Kidney epithelial cell (primary cell): ENCODE measurements at regions not wholly inside any gene's neighbourhood (a gene's known extent, or its start where the extent isn't known, plus 50 kb on each side); places are given as distances from the start of the nearest gene placed in this dataset.

ENCODE experiments used
- DNase-seq: peaks from one replicate; pipeline ENCODE4 v3.0.0-alpha.2; 2010; ENCODE audit warnings: low read depth
- H3K27me3 ChIP-seq: 2 replicates; pipeline ENCODE4 v1.6.0; 2011; ENCODE audit warnings: low read length; ENCODE audit not compliant: control insufficient read depth, insufficient read depth
- H3K36me3 ChIP-seq: 2 replicates; pipeline ENCODE4 v1.5.1; 2011; ENCODE audit warnings: low read length; ENCODE audit not compliant: control insufficient read depth, insufficient read depth
- H3K4me3 ChIP-seq: 2 replicates; pipeline ENCODE4 v1.5.1; 2011; ENCODE audit warnings: low read depth, mild to moderate bottlenecking, control low read depth, low read length
- TF ChIP-seq, protein P1 (sequence below): IDR thresholded peaks from 2 replicates; pipeline ENCODE4 v1.5.1; 2011; ENCODE audit warnings: mild to moderate bottlenecking, moderate library complexity, low read length, control low read depth, inconsistent platforms; ENCODE audit not compliant: insufficient read depth, poor library complexity, severe bottlenecking

DNA sequence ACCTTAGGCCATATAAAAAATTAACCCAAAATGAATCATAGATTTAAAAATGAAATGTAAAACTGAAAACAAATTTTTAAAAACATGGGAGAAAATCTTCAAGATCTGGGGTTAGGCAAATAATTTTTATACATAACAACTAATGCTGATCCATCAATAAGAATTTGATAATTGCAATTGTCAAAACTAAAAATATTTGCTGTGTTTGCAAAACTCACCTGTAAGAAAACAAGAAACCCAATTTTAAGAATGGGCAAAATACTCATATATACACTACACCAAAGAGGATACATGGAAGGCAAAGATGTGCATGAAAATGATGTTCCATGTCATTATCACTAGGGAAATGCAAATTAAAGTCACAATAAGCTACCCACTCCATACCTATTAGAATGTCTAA lies 194.8 kb upstream of the NRP1 start:
- H3K4me3 ChIP-seq, result no peak overlapping the region
- TF ChIP-seq, protein P1, sequence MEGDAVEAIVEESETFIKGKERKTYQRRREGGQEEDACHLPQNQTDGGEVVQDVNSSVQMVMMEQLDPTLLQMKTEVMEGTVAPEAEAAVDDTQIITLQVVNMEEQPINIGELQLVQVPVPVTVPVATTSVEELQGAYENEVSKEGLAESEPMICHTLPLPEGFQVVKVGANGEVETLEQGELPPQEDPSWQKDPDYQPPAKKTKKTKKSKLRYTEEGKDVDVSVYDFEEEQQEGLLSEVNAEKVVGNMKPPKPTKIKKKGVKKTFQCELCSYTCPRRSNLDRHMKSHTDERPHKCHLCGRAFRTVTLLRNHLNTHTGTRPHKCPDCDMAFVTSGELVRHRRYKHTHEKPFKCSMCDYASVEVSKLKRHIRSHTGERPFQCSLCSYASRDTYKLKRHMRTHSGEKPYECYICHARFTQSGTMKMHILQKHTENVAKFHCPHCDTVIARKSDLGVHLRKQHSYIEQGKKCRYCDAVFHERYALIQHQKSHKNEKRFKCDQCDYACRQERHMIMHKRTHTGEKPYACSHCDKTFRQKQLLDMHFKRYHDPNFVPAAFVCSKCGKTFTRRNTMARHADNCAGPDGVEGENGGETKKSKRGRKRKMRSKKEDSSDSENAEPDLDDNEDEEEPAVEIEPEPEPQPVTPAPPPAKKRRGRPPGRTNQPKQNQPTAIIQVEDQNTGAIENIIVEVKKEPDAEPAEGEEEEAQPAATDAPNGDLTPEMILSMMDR, result no peak
- no peak for DNase-seq
- no peaks in the 10 kb centered on the region for H3K36me3 ChIP-seq
- no peaks in the 10 kb centered on the region for H3K27me3 ChIP-seq

DNA sequence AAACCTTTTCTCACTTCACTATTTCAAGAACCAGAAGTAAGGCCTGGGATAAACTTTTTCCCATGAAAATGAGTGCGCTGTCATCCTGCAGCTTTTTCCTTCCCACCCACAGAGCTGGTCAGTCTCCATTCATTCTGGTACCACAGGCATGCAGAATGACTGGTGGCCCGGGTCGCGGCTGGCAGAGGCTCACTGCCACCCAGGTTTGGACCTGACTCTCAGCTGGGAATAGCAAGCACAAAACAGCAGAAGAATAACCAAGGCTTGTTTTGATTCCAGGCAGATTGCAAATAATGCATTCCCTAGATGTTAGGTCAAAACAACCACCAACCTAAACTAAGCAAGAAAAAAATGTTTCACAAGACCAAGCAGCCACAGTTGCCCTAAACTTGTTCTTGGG lies 190.5 kb upstream of the NRP1 start:
- no peak for DNase-seq
- H3K4me3 ChIP-seq, result no peak overlapping the region
- TF ChIP-seq, protein P1, result no peak
- H3K36me3 ChIP-seq, result no peaks in the 10 kb centered on the region
- H3K27me3 ChIP-seq, result no peaks in the 10 kb centered on the region

DNA sequence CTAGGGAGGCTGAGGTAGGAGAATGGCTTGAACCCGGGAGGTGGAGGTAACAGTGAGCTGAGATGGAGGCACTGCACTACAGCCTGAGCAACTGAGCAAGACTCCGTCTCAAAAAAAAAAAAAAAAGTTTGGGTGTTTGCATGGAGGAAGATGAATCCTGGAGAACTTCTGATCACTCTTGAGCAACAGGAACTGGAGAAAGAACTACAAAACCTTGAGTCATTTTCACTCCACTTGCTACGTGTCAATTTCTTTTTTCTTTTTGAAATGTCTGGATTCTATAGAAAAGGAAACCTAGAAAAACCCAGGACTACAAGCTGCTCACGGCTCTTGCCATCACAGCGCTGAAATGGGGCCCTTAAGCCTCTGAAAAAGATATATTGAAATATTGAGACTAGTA lies 189.6 kb upstream of the NRP1 start:
- TF ChIP-seq, protein P1, result no peak
- no peaks in the 10 kb centered on the region for H3K36me3 ChIP-seq
- H3K27me3 ChIP-seq, result no peaks in the 10 kb centered on the region
- DNase-seq, result no peak
- H3K4me3 ChIP-seq, result no peak overlapping the region

DNA sequence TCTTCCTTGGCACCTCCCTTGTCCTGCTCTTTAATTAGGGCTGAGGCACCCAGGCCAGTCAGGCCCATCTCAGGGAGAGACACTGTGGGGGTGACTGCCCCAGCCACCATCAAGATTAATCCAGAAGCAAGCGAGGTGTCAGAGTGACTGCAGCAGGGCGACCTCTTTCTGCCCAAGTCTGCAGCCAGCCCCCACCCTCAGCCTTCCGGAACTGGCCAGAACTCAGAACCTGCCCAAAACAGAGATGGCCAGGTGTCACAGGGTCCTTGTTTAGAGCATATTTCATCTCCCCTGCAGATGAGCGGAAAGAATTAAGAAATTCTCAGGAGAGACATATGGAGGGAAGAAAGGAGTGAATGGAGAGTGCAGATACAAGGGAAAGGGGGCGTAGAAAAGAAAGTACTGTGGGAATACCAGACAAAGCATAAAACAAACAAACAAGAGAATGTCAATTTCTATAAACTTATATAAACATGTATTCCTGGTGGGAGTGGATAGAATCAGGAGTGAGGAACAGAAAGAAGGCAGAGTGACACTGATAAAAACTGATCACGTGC lies 188.8 kb upstream of the NRP1 start:
- DNase-seq, result no peak
- TF ChIP-seq, protein P1, result no peak

DNA sequence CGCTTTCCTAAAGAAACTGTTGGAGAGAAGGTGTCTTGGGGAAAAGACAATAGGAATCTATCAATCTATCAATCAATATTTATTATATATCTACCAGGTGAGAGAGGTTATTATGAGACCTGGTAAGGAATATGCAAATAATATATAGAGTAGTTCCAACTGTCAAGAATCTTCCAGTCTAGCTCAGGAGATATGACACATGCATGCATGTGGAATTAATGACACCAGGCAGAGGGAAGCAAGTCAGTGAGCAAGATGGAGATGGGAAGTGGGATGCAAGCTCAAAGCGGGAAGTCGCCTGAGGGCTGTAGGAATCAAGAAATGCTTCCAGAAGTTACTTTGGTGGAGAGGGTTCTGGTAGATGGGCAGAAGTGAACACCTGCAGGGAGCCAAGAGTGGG lies 187.4 kb upstream of the NRP1 start:
- Histone ChIP-seq H3K27me3 (no peaks in the 10 kb centered on the region), H3K36me3 (no peaks in the 10 kb centered on the region), H3K4me3 (no peak overlapping the region)
- no peak for DNase-seq
- TF ChIP-seq, protein P1, result no peak

More for the DNA sequence above, 188.8 kb upstream of the NRP1 start:
- Histone ChIP-seq H3K36me3 (no peaks in the 10 kb centered on the region), H3K4me3 (no peak overlapping the region), H3K27me3 (no peaks in the 10 kb centered on the region)

GRCh38 chr10:33521062-33521461 lies 186.6 kb upstream of the NRP1 start:
- DNase-seq, result no peak
- Histone ChIP-seq H3K27me3 (no peaks in the 10 kb centered on the region), H3K4me3 (no peak overlapping the region), H3K36me3 (no peaks in the 10 kb centered on the region)
- TF ChIP-seq, protein P1, result no peak
